Epithelial cell of proximal tubule (primary cell): ENCODE measurements at regions not wholly inside any gene's neighbourhood (a gene's known extent, or its start where the extent isn't known, plus 50 kb on each side); places are given as distances from the start of the nearest gene placed in this dataset.

Source experiments
- DNase-seq: peaks from one replicate; pipeline ENCODE4 v3.0.0-alpha.2; 2011; ENCODE audit warnings: low read depth
- H3K4me3 ChIP-seq: 2 replicates; pipeline ENCODE4 v1.5.1; 2011; ENCODE audit warnings: low read depth, mild to moderate bottlenecking, low read length
- TF ChIP-seq, protein P1 (sequence below): conservative IDR thresholded peaks from 2 replicates; pipeline ENCODE4 v1.5.1; 2012; ENCODE audit warnings: low read depth, mild to moderate bottlenecking, low read length

GRCh38 chr17:15177343-15177742 lies 87.8 kb downstream of the PMP22 start:
- H3K4me3 ChIP-seq: no peak overlapping the region
- no peak for DNase-seq
- TF ChIP-seq, protein P1, sequence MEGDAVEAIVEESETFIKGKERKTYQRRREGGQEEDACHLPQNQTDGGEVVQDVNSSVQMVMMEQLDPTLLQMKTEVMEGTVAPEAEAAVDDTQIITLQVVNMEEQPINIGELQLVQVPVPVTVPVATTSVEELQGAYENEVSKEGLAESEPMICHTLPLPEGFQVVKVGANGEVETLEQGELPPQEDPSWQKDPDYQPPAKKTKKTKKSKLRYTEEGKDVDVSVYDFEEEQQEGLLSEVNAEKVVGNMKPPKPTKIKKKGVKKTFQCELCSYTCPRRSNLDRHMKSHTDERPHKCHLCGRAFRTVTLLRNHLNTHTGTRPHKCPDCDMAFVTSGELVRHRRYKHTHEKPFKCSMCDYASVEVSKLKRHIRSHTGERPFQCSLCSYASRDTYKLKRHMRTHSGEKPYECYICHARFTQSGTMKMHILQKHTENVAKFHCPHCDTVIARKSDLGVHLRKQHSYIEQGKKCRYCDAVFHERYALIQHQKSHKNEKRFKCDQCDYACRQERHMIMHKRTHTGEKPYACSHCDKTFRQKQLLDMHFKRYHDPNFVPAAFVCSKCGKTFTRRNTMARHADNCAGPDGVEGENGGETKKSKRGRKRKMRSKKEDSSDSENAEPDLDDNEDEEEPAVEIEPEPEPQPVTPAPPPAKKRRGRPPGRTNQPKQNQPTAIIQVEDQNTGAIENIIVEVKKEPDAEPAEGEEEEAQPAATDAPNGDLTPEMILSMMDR: no peak

DNA sequence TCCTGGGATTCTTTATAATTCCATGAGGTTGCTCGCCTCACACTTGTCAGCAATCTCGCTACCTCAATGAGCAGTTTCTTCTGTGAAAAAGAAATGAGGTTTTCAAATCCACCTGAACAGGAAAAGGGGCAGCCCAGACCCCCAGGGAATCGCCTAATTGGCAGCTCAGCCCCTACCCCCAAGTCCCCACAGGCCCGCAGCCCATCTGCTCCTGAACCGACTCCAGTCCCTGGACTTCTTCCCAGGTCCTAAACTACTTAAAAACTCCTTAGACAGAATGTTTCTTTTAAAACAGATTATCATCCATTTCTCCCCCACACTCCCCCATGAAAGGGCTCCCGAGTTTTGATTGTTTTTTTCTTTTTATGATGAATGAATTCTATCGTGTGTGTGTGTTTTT lies 89.8 kb downstream of the PMP22 start:
- no peak overlapping the region for H3K4me3 ChIP-seq
- DNase-seq: no peak
- TF ChIP-seq, protein P1: no peak

GRCh38 chr17:15171167-15172047 lies 93.7 kb downstream of the PMP22 start:
- TF ChIP-seq, protein P1: peak; percentile 71
- no peak for DNase-seq
- H3K4me3 ChIP-seq: no peak overlapping the region

GRCh38 chr17:15169676-15170075 lies 95.5 kb downstream of the PMP22 start:
- no peak overlapping the region for H3K4me3 ChIP-seq
- DNase-seq: no peak
- TF ChIP-seq, protein P1: no peak

DNA sequence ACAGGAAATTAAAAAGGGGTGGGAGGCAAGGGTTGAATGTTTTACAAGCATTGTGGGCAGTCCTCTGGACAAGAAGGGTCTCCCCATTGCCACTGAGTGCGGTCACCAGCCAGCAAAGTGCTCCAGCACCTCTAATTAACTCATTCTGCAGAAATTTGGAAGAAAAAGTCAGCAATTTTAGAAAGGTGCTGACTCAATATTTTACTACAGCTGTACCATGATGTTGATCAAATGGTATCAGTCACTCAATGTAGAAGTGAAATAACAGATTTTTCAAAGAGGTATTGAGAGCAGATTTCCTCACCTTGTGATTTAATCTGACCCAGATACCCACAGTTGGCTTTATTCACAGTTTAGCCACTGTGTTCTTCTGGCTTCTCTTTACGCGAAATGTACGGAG lies 96.7 kb downstream of the PMP22 start:
- no peak for DNase-seq
- TF ChIP-seq, protein P1: no peak
- no peak overlapping the region for H3K4me3 ChIP-seq

GRCh38 chr17:15161395-15161794 lies 103.7 kb downstream of the PMP22 start:
- TF ChIP-seq, protein P1: no peak
- DNase-seq: no peak

GRCh38 chr17:15157051-15157450 lies 108.1 kb downstream of the PMP22 start:
- DNase-seq: no peak
- TF ChIP-seq, protein P1: no peak
- no peak overlapping the region for H3K4me3 ChIP-seq

More at GRCh38 chr17:15161395-15161794, 103.7 kb downstream of the PMP22 start:
- H3K4me3 ChIP-seq: no peak overlapping the region
